Chondrocyte (in vitro differentiated cells): ENCODE measurements at regions not wholly inside any gene's neighbourhood (a gene's known extent, or its start where the extent isn't known, plus 50 kb on each side); places are given as distances from the start of the nearest gene placed in this dataset.

Source experiments
- DNase-seq: peaks from one replicate; pipeline ENCODE4 v3.0.0; 2021; ENCODE audit warnings: mixed read lengths, low spot score
- H3K27ac Mint-ChIP-seq: one replicate; pipeline ENCODE4 v1.8.0; 2021; ENCODE audit warnings: mild to moderate bottlenecking, moderate library complexity, mixed read lengths; ENCODE audit not compliant: unreplicated experiment
- H3K27me3 Mint-ChIP-seq: 2 replicates; pipeline ENCODE4 v1.8.0; 2021; ENCODE audit warnings: low read depth, mixed read lengths
- H3K36me3 Mint-ChIP-seq: 2 replicates; pipeline ENCODE4 v1.8.0; 2021; ENCODE audit warnings: low read depth, mixed read lengths
- H3K4me1 Mint-ChIP-seq: 2 replicates; pipeline ENCODE4 v1.8.0; 2021; ENCODE audit warnings: low read depth, mild to moderate bottlenecking, mixed read lengths
- H3K4me3 Mint-ChIP-seq: one replicate; pipeline ENCODE4 v1.8.0; 2021; ENCODE audit warnings: mild to moderate bottlenecking, moderate library complexity, mixed read lengths; ENCODE audit not compliant: unreplicated experiment
- H3K9me3 Mint-ChIP-seq: 2 replicates; pipeline ENCODE4 v1.8.0; 2021; ENCODE audit warnings: low read depth, mixed read lengths
- CTCF ChIP-seq: fragments of 200-600 bp; sonication (generic); IDR thresholded peaks from 2 replicates; pipeline ENCODE4 v1.5.0; 2021; ENCODE audit warnings: antibody characterized with exemption, mild to moderate bottlenecking, moderate library complexity

- Mint-ChIP-seq H3K9me3 (no peaks in the 10 kb centered on the region), H3K36me3 (no peaks in the 10 kb centered on the region), H3K27me3 (peaks cover 6% of the 10 kb centered on the region), H3K4me3 (no peak overlapping the region), H3K4me1 (no peaks in the 10 kb centered on the region), H3K27ac (no peak overlapping the region)
- no peak for DNase-seq
- TF ChIP-seq CTCF, result no peak
These were observed 1601.9 kb upstream of the ADGRL3 start for GRCh38 chr4:59598330-59598618.

GRCh38 chr4:59608466-59608865, 1591.7 kb upstream of the ADGRL3 start:
- H3K4me1 Mint-ChIP-seq, result peaks cover 5% of the 10 kb centered on the region
- H3K27me3 Mint-ChIP-seq, result no peaks in the 10 kb centered on the region
- DNase-seq, result no peak
- no peak overlapping the region for H3K27ac Mint-ChIP-seq
- H3K36me3 Mint-ChIP-seq, result no peaks in the 10 kb centered on the region
- no peak for TF ChIP-seq CTCF
- H3K9me3 Mint-ChIP-seq, result no peaks in the 10 kb centered on the region
- H3K4me3 Mint-ChIP-seq, result no peak overlapping the region

- Mint-ChIP-seq H3K27ac (no peak overlapping the region), H3K27me3 (no peaks in the 10 kb centered on the region), H3K36me3 (no peaks in the 10 kb centered on the region), H3K4me1 (peaks cover 5% of the 10 kb centered on the region), H3K4me3 (no peak overlapping the region), H3K9me3 (no peaks in the 10 kb centered on the region)
- no peak for DNase-seq
- no peak for TF ChIP-seq CTCF
These were observed 1587.9 kb upstream of the ADGRL3 start for GRCh38 chr4:59612235-59612634.

DNA sequence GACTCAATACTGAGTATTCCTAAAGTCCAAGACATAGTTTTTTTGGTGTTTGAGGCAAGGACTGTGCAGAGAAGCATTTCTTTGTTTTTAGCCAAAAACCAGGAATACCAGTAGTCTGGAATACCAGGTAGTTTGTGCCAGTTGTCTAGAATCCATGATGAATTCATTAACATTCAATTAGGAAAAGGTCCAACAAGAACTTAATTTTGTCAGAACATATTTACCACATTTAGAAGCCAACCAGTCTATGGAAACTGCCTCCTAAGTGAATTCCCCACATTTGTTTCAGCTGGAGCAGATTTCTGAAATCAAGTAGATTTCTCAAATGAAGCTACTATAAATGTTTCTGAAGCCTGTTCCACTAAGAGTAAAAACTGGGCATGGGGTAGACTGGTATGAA, 1584.8 kb upstream of the ADGRL3 start:
- Mint-ChIP-seq H3K4me1 (peaks cover 5% of the 10 kb centered on the region), H3K4me3 (no peak overlapping the region), H3K27me3 (no peaks in the 10 kb centered on the region), H3K9me3 (no peaks in the 10 kb centered on the region), H3K36me3 (no peaks in the 10 kb centered on the region), H3K27ac (no peak overlapping the region)
- TF ChIP-seq CTCF, result no peak
- no peak for DNase-seq

DNA sequence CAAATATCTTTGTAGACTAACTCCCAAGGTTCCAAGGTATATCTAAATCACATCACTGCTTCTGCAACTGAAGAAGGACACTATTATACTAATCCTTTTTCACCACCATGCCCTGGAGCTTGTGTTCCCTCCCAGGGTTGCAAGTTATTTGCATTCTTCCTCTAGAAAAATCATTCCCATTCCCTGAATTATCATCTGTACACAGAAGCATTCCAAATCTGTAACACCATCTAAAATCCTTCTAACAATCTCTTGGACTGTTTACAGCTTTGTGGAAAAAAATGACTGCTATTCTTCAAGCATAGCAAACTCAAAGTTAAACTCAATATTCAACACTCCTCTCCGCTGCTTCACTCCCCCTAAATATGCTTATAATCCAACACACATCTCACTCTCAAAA, 1570.8 kb upstream of the ADGRL3 start:
- H3K27ac Mint-ChIP-seq, result no peak overlapping the region
- DNase-seq, result no peak
- TF ChIP-seq CTCF, result no peak
- H3K36me3 Mint-ChIP-seq, result no peaks in the 10 kb centered on the region
- peaks cover 2% of the 10 kb centered on the region for H3K27me3 Mint-ChIP-seq
- peaks cover 9% of the 10 kb centered on the region for H3K9me3 Mint-ChIP-seq
- no peak overlapping the region for H3K4me3 Mint-ChIP-seq
- no peaks in the 10 kb centered on the region for H3K4me1 Mint-ChIP-seq
